Dendritic cell treated with granulocyte-macrophage colony-stimulating factor and Interleukin-4, amounts not matched to agents 40 ng/mL and 50 ng/mL, for 4 days (primary cell): ENCODE measurements at regions not wholly inside any gene's neighbourhood (a gene's known extent, or its start where the extent isn't known, plus 50 kb on each side); places are given as distances from the start of the nearest gene placed in this dataset.
"Not testable (repeated sequence)": the region's sequence is repeated elsewhere in the genome, so short reads cannot be mapped to it uniquely, and the experiment has no call there.

Source experiments
- H3K27ac Mint-ChIP-seq: one replicate; pipeline ENCODE4 v1.8.0; 2022; ENCODE audit warnings: mild to moderate bottlenecking, mixed read lengths
- H3K27me3 Mint-ChIP-seq: one replicate; pipeline ENCODE4 v1.8.0; 2022; ENCODE audit warnings: mild to moderate bottlenecking, mixed read lengths
- H3K36me3 Mint-ChIP-seq: one replicate; pipeline ENCODE4 v1.8.0; 2022; ENCODE audit warnings: low read depth, mixed read lengths
- H3K4me1 Mint-ChIP-seq: one replicate; pipeline ENCODE4 v1.8.0; 2022; ENCODE audit warnings: low read depth, mixed read lengths
- H3K4me3 Mint-ChIP-seq: one replicate; pipeline ENCODE4 v1.8.0; 2022; ENCODE audit warnings: mild to moderate bottlenecking, moderate library complexity, mixed read lengths
- H3K9me3 Mint-ChIP-seq: one replicate; pipeline ENCODE4 v1.8.0; 2022; ENCODE audit warnings: mixed read lengths
- intact Hi-C: fragments of 100-400 bp; cut with micrococcal nuclease; formaldehyde crosslinking; loops from one replicate; pipeline ENCODE4 v1.15.0; 2022

- intact Hi-C loops, result no loop called here
- Mint-ChIP-seq H3K4me3 (no peak overlapping the region), H3K4me1 (peaks cover 65% of the 10 kb centered on the region), H3K27me3 (no peaks in the 10 kb centered on the region), H3K36me3 (no peaks in the 10 kb centered on the region), H3K9me3 (no peaks in the 10 kb centered on the region), H3K27ac (no peak overlapping the region)
Measured at GRCh38 chr6:138667408-138667807, 106.2 kb upstream of the CCDC28A start.

GRCh38 chr6:138671351-138671750 lies 102.2 kb upstream of the CCDC28A start:
- no peaks in the 10 kb centered on the region for H3K9me3 Mint-ChIP-seq
- no peak overlapping the region for H3K4me3 Mint-ChIP-seq
- H3K27me3 Mint-ChIP-seq, result no peaks in the 10 kb centered on the region
- peaks cover 60% of the 10 kb centered on the region for H3K4me1 Mint-ChIP-seq
- intact Hi-C loops, result loop anchor here (5.0 kb wide), 2 partner anchors 79 to 96 kb away; no protein-coding TSS in a partner anchor
- H3K27ac Mint-ChIP-seq, result peak overlapping the region; percentile 62
- H3K36me3 Mint-ChIP-seq, result no peaks in the 10 kb centered on the region

GRCh38 chr6:138673346-138674014 lies 100.1 kb upstream of the CCDC28A start:
- Mint-ChIP-seq H3K27ac (peak overlapping the region; percentile 84), H3K9me3 (no peaks in the 10 kb centered on the region), H3K27me3 (no peaks in the 10 kb centered on the region), H3K4me3 (peak overlapping the region; percentile 23), H3K4me1 (peaks cover 59% of the 10 kb centered on the region), H3K36me3 (no peaks in the 10 kb centered on the region)
- intact Hi-C loops, result loop anchor here (2.0 to 5.0 kb wide), 3 partner anchors 19 to 94 kb away; no protein-coding TSS in a partner anchor

- H3K9me3 Mint-ChIP-seq, H3K36me3 Mint-ChIP-seq, H3K4me3 Mint-ChIP-seq, H3K27me3 Mint-ChIP-seq: not testable (repeated sequence)
- intact Hi-C loops, result loop anchor here (5.0 kb wide), 2 partner anchors 82 to 93 kb away; no protein-coding TSS in a partner anchor
- peak overlapping the region; percentile 84 for H3K27ac Mint-ChIP-seq
- peaks cover 56% of the 10 kb centered on the region for H3K4me1 Mint-ChIP-seq
Measured at GRCh38 chr6:138674444-138674843, 99.1 kb upstream of the CCDC28A start.

GRCh38 chr6:138677538-138677937 lies 96.0 kb upstream of the CCDC28A start:
- intact Hi-C loops, result no loop called here
- Mint-ChIP-seq H3K4me1 (peaks cover 34% of the 10 kb centered on the region), H3K27ac (no peak overlapping the region), H3K4me3 (no peak overlapping the region), H3K27me3 (no peaks in the 10 kb centered on the region), H3K9me3 (no peaks in the 10 kb centered on the region), H3K36me3 (no peaks in the 10 kb centered on the region)

GRCh38 chr6:138678168-138678567 lies 95.4 kb upstream of the CCDC28A start:
- no peak overlapping the region for H3K4me3 Mint-ChIP-seq
- H3K36me3 Mint-ChIP-seq, result no peaks in the 10 kb centered on the region
- H3K27ac Mint-ChIP-seq, result no peak overlapping the region
- no peaks in the 10 kb centered on the region for H3K27me3 Mint-ChIP-seq
- peaks cover 31% of the 10 kb centered on the region for H3K4me1 Mint-ChIP-seq
- H3K9me3 Mint-ChIP-seq, result no peaks in the 10 kb centered on the region
- intact Hi-C loops, result no loop called here

GRCh38 chr6:138680085-138680484 lies 93.5 kb upstream of the CCDC28A start:
- no peak overlapping the region for H3K4me3 Mint-ChIP-seq
- H3K9me3 Mint-ChIP-seq, result no peaks in the 10 kb centered on the region
- no peaks in the 10 kb centered on the region for H3K27me3 Mint-ChIP-seq
- H3K4me1 Mint-ChIP-seq, result peaks cover 26% of the 10 kb centered on the region
- H3K27ac Mint-ChIP-seq, result no peak overlapping the region
- intact Hi-C loops, result no loop called here
- no peaks in the 10 kb centered on the region for H3K36me3 Mint-ChIP-seq

- Mint-ChIP-seq H3K4me3 (no peak overlapping the region), H3K36me3 (no peaks in the 10 kb centered on the region), H3K27me3 (no peaks in the 10 kb centered on the region), H3K9me3 (no peaks in the 10 kb centered on the region), H3K4me1 (peaks cover 20% of the 10 kb centered on the region), H3K27ac (no peak overlapping the region)
- intact Hi-C loops, result no loop called here
Measured at GRCh38 chr6:138681627-138682026, 91.9 kb upstream of the CCDC28A start.

GRCh38 chr6:138682704-138683527 lies 90.7 kb upstream of the CCDC28A start:
- H3K27me3 Mint-ChIP-seq, result no peaks in the 10 kb centered on the region
- H3K4me3 Mint-ChIP-seq, result no peak overlapping the region
- peaks cover 9% of the 10 kb centered on the region for H3K4me1 Mint-ChIP-seq
- intact Hi-C loops, result no loop called here
- no peaks in the 10 kb centered on the region for H3K9me3 Mint-ChIP-seq
- no peaks in the 10 kb centered on the region for H3K36me3 Mint-ChIP-seq
- no peak overlapping the region for H3K27ac Mint-ChIP-seq

GRCh38 chr6:138685257-138685656 lies 88.3 kb upstream of the CCDC28A start:
- intact Hi-C loops, result no loop called here

GRCh38 chr6:138685781-138686180 lies 87.8 kb upstream of the CCDC28A start:
- intact Hi-C loops, result no loop called here
- Mint-ChIP-seq H3K4me3 (no peak overlapping the region), H3K27me3 (no peaks in the 10 kb centered on the region), H3K9me3 (no peaks in the 10 kb centered on the region), H3K36me3 (no peaks in the 10 kb centered on the region), H3K4me1 (peaks cover under 1% of the 10 kb centered on the region), H3K27ac (no peak overlapping the region)

More at GRCh38 chr6:138685257-138685656, 88.3 kb upstream of the CCDC28A start:
- Mint-ChIP-seq H3K27me3 (no peaks in the 10 kb centered on the region), H3K4me1 (peaks cover 5% of the 10 kb centered on the region), H3K36me3 (no peaks in the 10 kb centered on the region), H3K4me3 (no peak overlapping the region), H3K27ac (no peak overlapping the region), H3K9me3 (no peaks in the 10 kb centered on the region)

GRCh38 chr6:138688580-138688979 lies 85.0 kb upstream of the CCDC28A start:
- Mint-ChIP-seq H3K4me1 (peaks cover 12% of the 10 kb centered on the region), H3K4me3 (no peak overlapping the region), H3K27ac (no peak overlapping the region)

GRCh38 chr6:138689849-138690248 lies 83.7 kb upstream of the CCDC28A start:
- no peak overlapping the region for H3K4me3 Mint-ChIP-seq
- intact Hi-C loops, result loop anchor here (10.0 kb wide), 2 partner anchors 295 to 575 kb away; partner anchors contain the start of gene REPS1
- H3K27ac Mint-ChIP-seq, result no peak overlapping the region
- H3K9me3 Mint-ChIP-seq, result no peaks in the 10 kb centered on the region
- H3K4me1 Mint-ChIP-seq, result peaks cover 18% of the 10 kb centered on the region
- peaks cover 6% of the 10 kb centered on the region for H3K36me3 Mint-ChIP-seq
- peaks cover 19% of the 10 kb centered on the region for H3K27me3 Mint-ChIP-seq

More at GRCh38 chr6:138688580-138688979, 85.0 kb upstream of the CCDC28A start:
- intact Hi-C loops, result no loop called here
- H3K27me3 Mint-ChIP-seq, result peaks cover 10% of the 10 kb centered on the region
- H3K9me3 Mint-ChIP-seq, result no peaks in the 10 kb centered on the region
- H3K36me3 Mint-ChIP-seq, result peaks cover 6% of the 10 kb centered on the region

- intact Hi-C loops, result loop anchor here (10.0 kb wide), 2 partner anchors 294 to 576 kb away; partner anchors contain the start of gene REPS1
- Mint-ChIP-seq H3K36me3 (peaks cover 6% of the 10 kb centered on the region), H3K9me3 (no peaks in the 10 kb centered on the region), H3K4me1 (peaks cover 18% of the 10 kb centered on the region), H3K27me3 (peaks cover 22% of the 10 kb centered on the region), H3K4me3 (peak overlapping the region; percentile 99), H3K27ac (peak overlapping the region; percentile 92)
Measured at GRCh38 chr6:138690975-138691594, 82.5 kb upstream of the CCDC28A start.
